CD4-positive, alpha-beta T cell (primary cell): ENCODE measurements at regions not wholly inside any gene's neighbourhood (a gene's known extent, or its start where the extent isn't known, plus 50 kb on each side); places are given as distances from the start of the nearest gene placed in this dataset.

Experiments
- ATAC-seq: fragments of 200-7000 bp; cut with Tn5 transposase; one replicate; pipeline ENCODE4 v1.10.0; 2022; ENCODE audit warnings: mild to moderate bottlenecking; ENCODE audit not compliant: poor library complexity
- CTCF ChIA-PET: fragments of 350-600 bp; sonication (Branson Sonifier 250); formaldehyde crosslinking; loops from one replicate; lab custom pipeline; 2021; ENCODE audit warnings: antibody characterized with exemption, inconsistent platforms; lab: Charles Lee
- POLR2A ChIA-PET: fragments of 350-600 bp; sonication (Branson Sonifier 250); formaldehyde crosslinking; loops from one replicate; lab custom pipeline; 2021; ENCODE audit warnings: antibody characterized with exemption, inconsistent platforms; lab: Charles Lee
- DNase-seq, 14 experiments: peaks; one replicate each; pipeline ENCODE4 v3.0.0-alpha.2; 2013 to 2020; ENCODE audit warnings: mixed read lengths in 2 of 14
- H3K27ac ChIP-seq, 2 donors: one replicate each; pipeline versions ENCODE4 v1.5.1 to v1.7.0; 2013; ENCODE audit warnings: low read length in 2 of 2, low read depth in 1 of 2, mild to moderate bottlenecking in 1 of 2
- H3K27me3 ChIP-seq, 2 experiments: 1 replicate in 1 of 2; 2 replicates in 1 of 2; pipeline versions ENCODE4 v1.6.1 to v1.7.0; 2013; ENCODE audit warnings: low read length in 2 of 2, control low read depth in 1 of 2, mild to moderate bottlenecking in 1 of 2, moderate library complexity in 1 of 2; ENCODE audit not compliant: insufficient read depth in 2 of 2, control insufficient read depth in 1 of 2
- H3K36me3 ChIP-seq: one replicate; pipeline ENCODE4 v1.6.1; 2013; ENCODE audit warnings: low read length, control low read depth; ENCODE audit not compliant: insufficient read depth
- H3K4me1 ChIP-seq: one replicate; pipeline ENCODE4 v1.6.1; 2013; ENCODE audit warnings: low read length, control low read depth; ENCODE audit not compliant: insufficient read depth
- H3K4me3 ChIP-seq: one replicate; pipeline ENCODE4 v1.5.1; 2013; ENCODE audit warnings: mild to moderate bottlenecking, low read length, moderate library complexity
- H3K9me3 ChIP-seq, 2 experiments: 1 replicate in 1 of 2; 2 replicates in 1 of 2; pipeline versions ENCODE4 v1.6.1 to v1.7.0; 2013; ENCODE audit warnings: low read length in 2 of 2, mild to moderate bottlenecking in 2 of 2, control low read depth in 1 of 2, moderate library complexity in 1 of 2; ENCODE audit not compliant: control insufficient read depth in 1 of 2, insufficient read depth in 1 of 2
- H3K27ac Mint-ChIP-seq: one replicate; pipeline ENCODE4 v1.8.0; 2020; ENCODE audit warnings: mixed read lengths
- H3K27me3 Mint-ChIP-seq: one replicate; pipeline ENCODE4 v1.8.0; 2021; ENCODE audit warnings: mixed read lengths
- H3K36me3 Mint-ChIP-seq: one replicate; pipeline ENCODE4 v1.8.0; 2021; ENCODE audit warnings: low read depth, mixed read lengths
- H3K4me1 Mint-ChIP-seq: one replicate; pipeline ENCODE4 v1.8.0; 2021; ENCODE audit warnings: low read depth, mixed read lengths
- H3K4me3 Mint-ChIP-seq: one replicate; pipeline ENCODE4 v1.8.0; 2020; ENCODE audit warnings: mild to moderate bottlenecking, mixed read lengths
- H3K9me3 Mint-ChIP-seq: one replicate; pipeline ENCODE4 v1.8.0; 2020; ENCODE audit warnings: mixed read lengths
- CTCF ChIP-seq: fragments of 200-600 bp; IDR thresholded peaks from one replicate; pipeline ENCODE4 v1.8.0; 2022; ENCODE audit warnings: antibody characterized with exemption, mild to moderate bottlenecking
- intact Hi-C, 2 experiments: fragments of 100-400 bp; cut with DNase I in 1 of 2; cut with micrococcal nuclease in 1 of 2; formaldehyde crosslinking; loops; one replicate each; pipeline versions ENCODE4 v1.15.1 to v1.9.0; 2023 to 2025; cut with DNase I, micrococcal nuclease

- TF ChIP-seq CTCF = no peak
- Mint-ChIP-seq H3K4me3 (no peak overlapping the region), H3K27ac (no peak overlapping the region), H3K9me3 (no peaks in the 10 kb centered on the region), H3K36me3 (no peaks in the 10 kb centered on the region), H3K27me3 (peaks cover 9% of the 10 kb centered on the region), H3K4me1 (no peaks in the 10 kb centered on the region)
- Histone ChIP-seq H3K9me3 (no peaks in the 10 kb centered on the region), H3K4me3 (no peak overlapping the region), H3K36me3 (no peaks in the 10 kb centered on the region), H3K27me3 (no peaks in the 10 kb centered on the region), H3K27ac (no peak overlapping the region), H3K4me1 (no peaks in the 10 kb centered on the region)
- ATAC-seq = no peak
- ChIA-PET CTCF (interaction anchor here (0.9 kb wide), 1 partner anchor 10 kb away, joined by 3 read pairs; no protein-coding TSS in a partner anchor), POLR2A (no interaction called here)
- DNase-seq = no peak
- intact Hi-C loops = no loop called here
These were observed 61.4 kb upstream of the BTG3 start for GRCh38 chr21:17674106-17674505.

GRCh38 chr21:17673261-17674020 lies 60.7 kb upstream of the BTG3 start:
- peaks cover 9% of the 10 kb centered on the region for H3K27me3 Mint-ChIP-seq
- no peak overlapping the region for H3K4me3 Mint-ChIP-seq
- H3K4me1 Mint-ChIP-seq = no peaks in the 10 kb centered on the region
- H3K4me1 ChIP-seq = no peaks in the 10 kb centered on the region
- TF ChIP-seq CTCF = no peak
- H3K9me3 Mint-ChIP-seq = no peaks in the 10 kb centered on the region
- ATAC-seq = no peak
- ChIA-PET POLR2A (no interaction called here), CTCF (no interaction called here)
- no peak overlapping the region for H3K27ac Mint-ChIP-seq
- DNase-seq = no peak
- H3K4me3 ChIP-seq = no peak overlapping the region
- intact Hi-C loops = no loop called here
- no peak overlapping the region for H3K27ac ChIP-seq
- H3K9me3 ChIP-seq = no peaks in the 10 kb centered on the region
- no peaks in the 10 kb centered on the region for H3K36me3 ChIP-seq
- H3K27me3 ChIP-seq = no peaks in the 10 kb centered on the region
- H3K36me3 Mint-ChIP-seq = no peaks in the 10 kb centered on the region

GRCh38 chr21:17671733-17672132 lies 59.0 kb upstream of the BTG3 start:
- POLR2A ChIA-PET = no interaction called here
- no peaks in the 10 kb centered on the region for H3K36me3 ChIP-seq
- intact Hi-C loops = no loop called here
- Mint-ChIP-seq H3K27ac (no peak overlapping the region), H3K27me3 (peaks cover 9% of the 10 kb centered on the region), H3K4me1 (no peaks in the 10 kb centered on the region), H3K36me3 (no peaks in the 10 kb centered on the region), H3K9me3 (no peaks in the 10 kb centered on the region), H3K4me3 (no peak overlapping the region)
- H3K4me3 ChIP-seq = no peak overlapping the region
- ATAC-seq (no peak), DNase-seq (no peak)
- H3K27me3 ChIP-seq = no peaks in the 10 kb centered on the region
- no peaks in the 10 kb centered on the region for H3K9me3 ChIP-seq
- H3K27ac ChIP-seq = no peak overlapping the region
- H3K4me1 ChIP-seq = no peaks in the 10 kb centered on the region
- CTCF ChIA-PET = no interaction called here
- TF ChIP-seq CTCF = no peak
